ENCODE measurements at regions not wholly inside any gene's neighbourhood (a gene's known extent, or its start where the extent isn't known, plus 50 kb on each side); places are given as distances from the start of the nearest gene placed in this dataset.

DNA sequence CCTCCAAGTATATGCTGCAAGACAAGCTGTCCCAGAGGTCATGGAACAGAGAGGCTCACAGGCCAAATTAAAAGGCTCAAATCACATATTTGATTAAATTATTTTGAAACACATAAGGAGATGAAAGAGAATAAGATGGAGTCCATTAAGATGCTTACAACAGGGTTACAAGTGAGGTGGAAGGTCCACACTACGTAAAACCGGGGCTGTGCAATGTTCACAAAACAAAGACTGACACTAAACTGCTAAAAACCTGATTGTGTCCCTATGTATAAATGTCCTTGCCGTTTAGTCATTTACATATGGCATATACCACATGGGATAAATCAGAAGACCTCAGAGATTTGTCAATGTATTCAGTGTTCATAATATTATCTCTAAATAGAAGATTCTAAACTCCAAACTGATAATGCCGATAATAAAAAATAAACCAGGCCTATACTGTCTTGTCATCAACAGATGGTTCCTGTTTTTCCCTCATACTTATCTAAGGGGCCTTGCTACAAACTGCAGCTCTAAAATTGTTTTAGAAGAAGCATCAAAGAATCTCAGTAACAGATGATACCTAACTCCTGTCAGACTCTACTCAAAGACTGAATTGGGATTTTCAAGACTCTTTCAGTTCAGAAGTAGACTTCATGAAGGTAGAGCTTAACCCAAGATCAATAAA lies 51.8 kb upstream of the RIPOR2 start:
- DNase-seq = no peak

DNA sequence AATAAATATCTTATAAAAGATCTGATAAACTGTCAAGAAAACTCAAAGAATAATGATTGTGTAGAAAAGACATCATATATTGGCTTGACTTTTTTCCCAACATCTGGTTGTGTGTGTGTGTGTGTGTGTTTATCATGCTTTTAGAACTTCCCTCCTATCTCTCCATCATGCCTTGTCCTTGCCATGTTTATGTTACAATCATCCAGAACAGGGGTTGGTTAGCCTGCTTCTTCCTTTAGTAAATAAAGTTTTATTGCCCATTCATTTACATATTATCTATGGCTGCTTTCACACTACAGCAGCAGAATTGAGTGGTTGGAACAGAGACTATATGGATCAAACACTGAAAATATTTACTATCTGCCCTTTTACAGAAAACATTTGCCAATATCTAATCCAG lies 52.8 kb upstream of the RIPOR2 start:
- DNase-seq = no peak

DNA sequence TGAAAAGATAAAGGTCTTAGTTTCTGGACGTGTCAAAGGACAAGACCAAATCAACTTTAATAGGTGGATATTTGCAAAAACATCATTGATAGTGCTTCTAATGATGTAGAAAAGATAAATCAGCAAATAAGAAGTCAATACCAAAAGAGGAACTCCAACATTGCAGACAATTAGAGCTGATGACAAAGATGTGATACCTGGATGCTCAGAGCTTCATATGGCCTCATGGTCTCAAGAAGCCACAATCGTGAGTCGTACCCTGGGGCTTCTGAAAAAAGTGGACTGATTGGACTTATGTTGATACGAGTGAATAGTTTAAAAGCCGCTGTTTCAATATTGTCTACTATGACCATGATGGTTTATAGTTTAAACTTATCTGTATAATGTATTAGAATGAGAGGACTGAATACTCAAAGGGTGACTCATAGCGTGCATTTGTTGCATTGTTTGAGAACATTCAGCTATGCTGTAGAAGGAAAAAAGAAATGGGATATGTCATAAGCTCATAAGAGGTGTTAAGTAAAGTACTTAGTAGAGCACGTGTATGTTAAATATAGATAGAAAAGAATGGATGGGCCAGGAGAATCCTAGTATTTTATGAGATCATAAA lies 54.6 kb upstream of the RIPOR2 start:
- no peak for DNase-seq

DNA sequence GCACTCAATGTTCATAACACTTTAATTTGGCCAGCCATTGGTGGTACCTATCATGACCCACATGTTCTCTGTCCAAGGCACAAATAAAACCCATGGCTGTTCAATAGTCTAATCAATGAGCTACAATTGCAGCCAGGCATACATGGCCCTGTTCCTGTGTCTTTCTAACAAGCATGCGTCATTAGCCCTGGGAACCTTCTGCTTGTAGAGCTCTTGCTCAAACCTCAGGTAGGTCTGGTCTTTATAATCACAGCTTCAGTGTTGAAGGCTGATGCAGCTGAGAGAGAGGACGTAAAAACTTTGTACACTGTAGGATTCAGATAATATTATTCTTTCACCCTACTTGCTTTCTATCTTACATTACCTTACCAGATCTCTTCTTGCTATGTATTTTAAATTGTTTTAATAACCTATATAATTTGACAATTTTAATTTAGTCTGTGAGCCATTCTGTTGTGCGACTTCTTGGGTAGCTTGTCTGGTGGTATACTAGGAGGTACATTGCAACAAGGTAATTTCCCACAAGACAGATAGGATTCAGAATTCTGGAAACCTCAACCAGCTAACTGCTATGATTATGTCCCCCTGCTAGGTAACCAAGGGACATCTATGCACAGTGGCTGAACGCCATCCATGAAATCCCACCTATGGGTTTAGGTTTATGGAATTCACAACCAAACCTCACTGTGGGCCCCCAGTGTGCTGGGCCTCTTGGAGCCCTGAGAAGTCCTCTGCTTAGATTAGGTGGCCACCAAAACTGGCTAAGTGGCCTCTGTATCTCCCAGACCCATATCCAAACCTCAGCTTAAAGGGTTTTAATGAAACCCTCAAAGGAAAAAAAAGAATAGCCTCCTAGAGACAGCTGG lies 55.4 kb upstream of the RIPOR2 start:
- DNase-seq = no peak

DNA sequence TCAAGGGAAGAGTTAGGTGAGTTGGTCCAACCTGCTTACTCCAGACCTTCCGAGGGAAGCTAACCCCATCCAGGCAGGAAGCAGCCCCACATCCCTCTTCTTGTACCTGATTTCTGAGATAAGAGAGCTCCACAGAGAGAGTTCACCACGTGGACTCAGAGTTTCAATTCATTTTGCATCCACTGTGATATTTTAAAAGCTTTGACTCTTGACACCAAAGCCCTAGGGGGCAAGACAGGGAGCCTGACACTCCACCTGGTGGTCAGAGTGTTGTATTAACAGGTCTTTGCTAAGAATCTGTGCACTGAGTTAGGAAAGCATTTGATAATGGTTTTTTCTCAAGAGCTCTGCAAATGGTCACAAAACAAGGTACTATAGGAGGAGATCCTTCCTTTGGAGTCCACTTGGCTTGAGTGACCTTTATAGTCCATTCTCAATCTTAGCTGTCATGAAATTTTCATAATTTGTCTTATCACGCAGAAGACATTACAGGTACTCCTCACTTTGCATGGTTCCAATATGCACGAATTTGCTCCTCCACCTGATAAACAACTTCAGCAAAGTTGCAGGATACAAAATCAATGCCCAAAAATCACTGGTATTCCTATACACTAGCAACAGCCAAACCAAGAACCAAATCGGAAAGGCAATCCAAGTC lies 56.2 kb upstream of the RIPOR2 start:
- no peak for DNase-seq

DNA sequence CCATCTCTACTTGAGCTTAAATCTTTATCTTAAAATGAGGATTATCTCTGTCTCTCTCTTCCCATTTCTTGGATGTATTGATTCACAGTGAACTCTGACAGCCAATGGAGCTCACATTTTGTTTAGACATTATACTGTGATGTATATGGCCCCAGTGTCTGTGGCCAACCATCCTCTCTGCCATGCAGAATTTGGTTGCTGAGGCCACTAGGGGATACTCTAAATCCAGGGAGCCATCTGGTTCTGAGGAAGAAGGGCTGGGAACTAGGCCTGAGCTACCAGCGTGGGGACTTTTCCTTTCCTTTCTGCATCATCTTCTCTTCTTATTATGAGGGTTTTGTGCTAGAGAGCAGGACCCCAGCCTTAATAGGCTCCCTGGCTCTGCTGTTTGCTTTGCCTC lies 59.1 kb upstream of the RIPOR2 start:
- no peak for DNase-seq

DNA sequence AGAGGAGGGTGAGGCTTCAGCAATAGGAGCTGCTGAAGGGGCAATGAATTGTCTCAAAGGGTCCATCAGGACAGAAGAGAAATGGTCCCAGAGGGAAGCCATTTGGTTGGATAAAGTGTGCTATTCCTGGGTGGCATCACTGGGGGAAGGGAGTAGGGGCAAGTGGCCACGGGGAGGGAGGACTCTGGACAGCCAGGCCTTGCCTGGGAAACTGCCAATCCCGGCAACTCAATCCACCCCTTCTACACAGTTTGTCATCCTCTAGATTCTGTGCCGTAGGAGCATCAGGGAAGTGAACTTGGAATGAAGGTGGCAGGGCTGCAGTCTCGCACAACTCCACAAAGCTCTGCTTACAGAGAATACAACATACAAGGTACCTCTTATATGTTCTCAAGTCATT lies 59.5 kb upstream of the RIPOR2 start:
- DNase-seq = no peak

DNA sequence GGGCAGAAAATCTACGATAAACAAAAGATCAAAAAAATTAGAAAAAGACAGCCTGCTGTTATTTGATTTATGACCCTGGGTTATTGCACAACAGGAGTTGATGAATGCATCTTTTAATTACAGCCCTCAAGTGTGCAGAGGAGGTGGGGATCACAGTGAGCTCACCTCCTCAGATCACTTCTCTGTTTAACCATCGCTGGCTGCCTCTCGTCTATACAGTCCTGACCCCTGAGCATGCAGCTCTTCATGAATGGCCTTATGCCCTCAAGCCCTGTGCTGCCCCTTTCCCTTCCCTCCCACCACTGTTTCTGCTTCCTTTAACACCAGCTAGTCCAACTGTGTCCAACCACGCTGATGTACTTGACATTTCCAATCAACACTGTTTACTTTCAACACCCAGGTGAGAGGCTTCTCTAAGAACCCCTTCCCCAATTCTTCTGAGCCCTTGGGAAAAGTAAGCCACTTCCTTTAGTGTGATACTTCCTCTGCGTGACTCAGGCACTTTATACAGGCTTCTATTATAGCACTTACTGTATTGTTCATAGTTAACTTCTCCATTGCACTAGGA lies 60.6 kb upstream of the RIPOR2 start:
- no peak for DNase-seq

DNA sequence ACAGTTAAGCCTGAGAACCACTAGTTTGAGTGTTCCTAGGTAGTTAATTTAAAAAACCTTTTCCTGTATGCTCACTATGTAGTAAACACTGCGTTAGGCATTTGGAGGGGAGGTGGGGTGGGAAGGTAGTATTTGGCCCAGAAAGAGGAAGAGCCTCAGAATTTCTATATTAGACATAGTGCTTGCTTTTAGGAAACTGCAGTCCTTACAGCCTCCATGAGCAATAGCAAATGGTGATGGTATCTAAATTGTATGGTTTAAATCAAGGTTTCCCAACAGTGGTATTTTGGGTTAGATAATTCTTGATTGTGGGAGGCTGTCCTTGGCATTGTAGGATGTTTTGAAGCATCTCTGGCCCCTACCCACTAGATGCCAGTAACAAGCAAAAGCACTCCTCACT lies 61.5 kb upstream of the RIPOR2 start:
- no peak for DNase-seq

DNA sequence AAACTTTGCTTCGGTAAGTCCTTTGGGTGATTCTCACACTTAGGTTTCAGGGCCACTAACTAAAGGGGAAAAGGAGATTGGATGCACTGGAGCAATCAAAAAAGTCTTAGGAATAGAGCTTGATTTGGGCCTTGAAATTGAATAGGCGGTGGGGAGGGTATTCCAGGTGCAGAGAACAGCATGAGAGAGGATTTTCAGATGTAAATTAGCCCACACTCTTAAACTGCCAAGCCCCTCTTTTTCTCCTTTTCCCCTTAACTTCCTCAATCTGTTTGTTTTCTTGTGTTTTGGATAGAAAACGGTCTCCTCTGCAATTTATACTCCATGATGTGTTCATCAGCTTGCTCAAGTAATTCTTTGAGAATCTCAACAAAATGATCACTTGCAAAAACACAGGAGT lies 62.1 kb upstream of the RIPOR2 start:
- no peak for DNase-seq

DNA sequence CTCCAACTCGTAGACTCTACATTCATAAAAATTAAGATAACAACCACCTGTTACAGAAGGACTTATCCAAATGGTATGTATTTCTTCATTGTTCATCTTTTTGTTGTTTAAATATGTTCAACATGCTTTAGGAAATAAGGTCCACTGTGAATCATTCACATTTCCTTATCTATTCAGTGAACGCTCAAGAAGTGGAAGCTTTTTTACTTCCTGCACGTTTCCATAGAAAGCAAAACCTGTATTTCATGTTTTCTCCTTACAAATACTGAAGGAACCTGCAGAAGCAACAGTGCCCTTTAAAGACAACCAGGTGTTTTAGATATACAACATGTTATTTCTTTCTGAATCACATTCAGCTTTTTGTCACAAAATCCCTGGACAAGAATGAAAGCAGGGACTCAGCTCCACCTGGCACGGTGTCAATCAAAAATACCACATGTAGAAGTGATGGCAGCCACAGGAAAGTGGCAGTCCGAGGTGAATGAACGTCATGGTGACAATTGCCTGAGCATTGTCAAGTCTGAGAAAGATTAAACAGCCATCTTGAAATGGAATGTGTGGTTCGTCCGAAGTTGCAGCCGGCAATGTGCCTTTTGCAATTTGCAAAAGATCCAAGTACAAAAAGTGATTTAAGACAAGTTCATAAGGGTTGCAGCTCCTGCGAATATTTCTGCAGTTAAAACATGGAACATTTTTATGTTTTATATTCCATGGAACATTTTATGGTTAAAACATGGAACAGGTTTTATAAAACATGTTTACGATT lies 66.7 kb upstream of the RIPOR2 start:
- DNase-seq = no peak

DNA sequence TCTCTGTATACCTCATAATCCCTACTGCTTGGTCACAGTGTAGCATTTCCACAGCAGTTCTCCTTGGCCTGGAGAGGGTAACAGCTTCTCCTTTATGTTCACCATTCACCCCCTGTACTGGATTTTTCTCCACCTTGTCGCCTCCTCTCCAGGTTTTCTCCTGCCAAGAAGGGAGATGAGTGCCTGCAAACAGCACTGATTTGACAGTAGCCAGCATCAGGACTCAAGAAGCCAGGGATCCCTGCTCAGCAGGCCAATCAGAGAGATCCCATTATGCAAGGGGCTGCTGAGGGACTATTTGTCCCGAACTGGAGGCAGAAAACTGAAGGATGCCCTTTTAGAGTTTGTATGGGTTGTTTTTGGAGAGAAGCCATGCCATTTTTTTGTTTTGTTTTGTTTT lies 68.6 kb upstream of the RIPOR2 start:
- DNase-seq = no peak

DNA sequence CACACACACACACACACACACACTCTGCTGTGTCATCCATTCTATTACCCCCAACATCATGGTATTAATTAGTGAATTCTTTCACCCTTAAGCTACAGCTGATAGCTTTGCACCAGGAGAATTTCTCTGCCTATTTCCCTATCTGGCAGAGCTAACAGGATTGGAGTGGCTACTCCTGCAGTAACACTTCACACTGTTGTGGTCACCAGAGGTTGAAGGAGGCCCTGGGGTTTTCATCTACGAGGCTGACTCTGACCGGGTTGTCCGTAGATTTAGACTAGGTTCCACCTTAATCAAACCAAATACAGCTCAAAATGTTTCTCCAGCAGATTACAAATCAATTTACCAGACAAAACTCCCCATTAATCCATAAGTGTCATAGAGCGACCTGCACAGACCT lies 69.2 kb upstream of the RIPOR2 start:
- no peak for DNase-seq

DNA sequence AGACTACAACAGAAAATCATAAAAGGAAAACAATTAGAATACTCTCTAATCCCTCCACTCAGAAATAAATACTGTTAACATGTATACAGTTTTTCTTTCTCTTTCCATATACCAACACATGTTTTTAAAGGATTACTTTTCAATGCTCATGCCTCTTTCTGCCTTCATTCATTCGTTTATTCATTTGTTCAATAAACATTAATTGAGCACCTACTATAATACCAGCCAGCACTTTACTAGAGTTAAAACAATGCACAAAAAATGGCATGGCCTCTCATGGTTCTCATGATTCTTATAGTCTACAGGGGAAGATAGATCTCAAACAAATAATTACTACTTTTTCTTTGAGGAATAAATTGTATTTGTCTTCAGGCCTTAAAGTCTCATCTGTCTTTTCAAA lies 70.3 kb upstream of the RIPOR2 start:
- DNase-seq = no peak

DNA sequence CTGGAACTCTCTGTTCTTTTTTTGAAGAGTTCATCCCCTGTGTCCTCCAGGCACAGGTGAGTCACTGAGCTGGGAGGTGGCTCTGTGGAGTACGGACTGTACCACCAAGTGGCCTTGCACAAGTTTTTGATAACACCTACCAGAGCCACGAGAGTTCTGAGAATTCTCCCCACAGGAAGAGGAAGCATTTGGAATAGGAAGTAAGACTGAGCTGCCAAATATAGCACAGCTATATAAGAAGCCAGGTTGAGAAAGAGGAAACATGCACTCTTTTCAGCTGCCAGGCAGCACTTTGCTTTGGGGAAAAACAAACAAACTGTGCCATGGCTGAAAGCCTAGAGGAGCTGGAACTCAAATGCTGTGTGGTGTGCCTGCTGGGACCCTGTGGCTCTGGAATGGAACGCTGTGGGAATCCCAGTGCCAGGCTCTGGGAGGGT lies 70.8 kb upstream of the RIPOR2 start:
- DNase-seq = no peak

DNA sequence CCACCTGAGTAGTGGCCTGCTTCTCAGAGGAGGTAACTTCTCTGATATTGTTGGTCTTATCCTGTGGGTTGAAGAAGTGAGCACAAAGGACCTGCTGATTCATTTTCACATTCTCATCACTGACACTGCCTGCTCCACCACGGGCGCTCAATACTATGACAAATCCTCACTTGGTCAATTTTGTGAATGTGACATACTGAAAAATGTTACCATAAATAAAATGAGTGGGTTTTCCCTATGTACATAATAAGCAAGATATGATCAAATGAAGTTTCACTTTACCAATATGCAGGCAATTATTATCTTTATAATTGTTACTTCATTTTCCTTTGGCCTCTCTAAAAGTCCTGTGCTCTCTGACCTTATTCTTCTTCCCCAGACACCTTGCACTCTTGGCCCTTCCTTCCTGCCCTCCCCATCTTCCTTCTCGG lies 71.5 kb upstream of the RIPOR2 start:
- no peak for DNase-seq

DNA sequence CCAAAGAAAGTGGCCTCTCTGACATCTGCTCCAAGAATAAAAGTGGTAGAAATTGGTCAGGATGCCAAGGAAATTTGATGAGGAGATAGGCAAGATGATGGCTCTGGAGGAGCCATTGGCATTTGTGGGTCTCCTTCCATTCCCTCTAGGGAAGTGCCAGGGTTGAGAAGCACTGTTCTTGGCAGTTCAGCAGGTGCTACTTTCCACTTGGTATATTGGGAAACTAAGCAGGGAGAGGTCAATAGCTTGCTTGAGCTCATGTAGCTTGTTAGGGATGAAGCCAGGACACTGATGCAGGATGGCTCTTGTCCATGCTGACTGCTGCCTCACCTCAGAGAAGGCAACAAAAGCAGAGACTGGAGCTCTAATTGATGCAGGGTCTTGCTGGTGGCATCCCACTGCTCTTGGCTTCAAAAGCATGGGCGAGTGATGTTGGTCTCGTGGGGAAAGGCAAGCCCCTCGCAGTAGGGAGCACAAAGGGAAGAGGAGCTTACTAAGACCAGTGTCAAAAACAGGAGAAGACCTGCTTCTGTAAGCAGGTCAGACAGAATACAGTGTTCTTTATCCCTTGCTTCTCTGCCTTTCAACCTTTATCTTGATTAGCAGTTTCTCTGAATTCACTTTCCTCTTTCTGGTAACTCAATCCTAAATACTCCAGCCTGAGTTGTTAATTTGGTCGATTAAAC lies 73.1 kb upstream of the RIPOR2 start:
- DNase-seq = no peak

DNA sequence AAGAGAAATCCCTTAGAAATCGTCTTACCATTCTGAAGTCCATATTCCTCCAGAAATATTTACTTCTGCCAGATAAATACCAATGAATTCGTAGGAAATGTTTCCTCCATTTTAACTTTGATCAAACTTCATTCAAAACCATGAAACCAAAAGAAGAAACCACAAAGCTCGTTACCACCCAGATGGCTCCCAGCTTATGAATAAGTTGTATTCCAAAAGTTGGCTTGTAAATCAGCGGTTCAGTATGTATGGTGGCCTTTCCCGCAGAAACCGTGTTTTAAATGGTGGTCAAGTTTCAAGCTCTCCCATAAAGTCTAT lies 73.6 kb upstream of the RIPOR2 start:
- DNase-seq = no peak

DNA sequence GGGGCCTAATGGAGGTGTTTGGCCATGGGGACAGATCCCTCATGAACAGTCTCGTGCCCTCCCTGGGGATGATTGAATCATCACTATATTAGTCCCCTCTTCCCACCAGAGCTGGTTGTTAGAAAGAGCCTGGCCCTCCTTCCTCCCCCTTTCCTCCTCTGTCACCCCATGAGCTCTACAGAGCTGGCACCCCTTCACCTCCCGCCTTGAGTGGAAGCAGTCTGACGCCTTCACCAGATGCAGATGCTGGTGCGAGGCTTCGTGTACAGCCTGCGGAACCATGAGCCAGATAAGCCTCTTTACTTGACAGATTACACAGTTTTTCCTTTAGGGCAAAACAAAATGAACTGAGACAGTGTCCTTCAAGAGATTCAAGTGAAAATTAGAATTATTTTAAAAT lies 74.4 kb upstream of the RIPOR2 start:
- no peak for DNase-seq

DNA sequence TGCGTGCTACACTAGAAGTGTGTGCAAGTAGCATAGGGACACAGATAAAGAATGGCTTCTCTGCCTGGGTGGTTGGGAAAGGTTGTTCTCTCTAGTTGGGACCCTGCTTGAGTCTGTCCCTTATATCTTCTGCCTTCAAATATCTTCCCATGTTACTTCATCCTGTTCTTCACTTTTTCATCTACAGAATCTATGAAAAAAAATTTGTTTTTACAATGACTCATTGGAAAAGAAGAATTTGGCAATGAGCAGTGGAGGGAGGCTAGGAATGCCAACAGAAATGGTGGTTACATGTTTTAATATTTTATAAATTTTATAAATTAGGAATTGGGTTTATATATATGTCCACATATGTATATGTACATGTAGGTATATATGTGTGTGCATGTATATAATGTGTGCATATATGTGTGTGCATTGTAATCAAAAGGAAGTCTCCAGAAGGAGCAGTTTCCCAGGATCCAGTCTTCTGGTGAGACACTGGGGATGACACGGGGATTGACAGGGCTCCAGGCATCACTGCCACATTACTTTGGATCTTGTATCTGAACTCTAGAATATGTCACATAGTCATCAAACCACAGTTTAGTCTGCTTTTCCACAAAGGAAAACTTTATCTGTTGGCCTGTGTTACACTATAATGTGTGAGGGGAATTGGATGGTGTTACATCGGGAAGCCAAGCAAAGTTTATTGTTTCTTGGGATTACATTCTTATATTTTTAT lies 75.3 kb upstream of the RIPOR2 start:
- no peak for DNase-seq

DNA sequence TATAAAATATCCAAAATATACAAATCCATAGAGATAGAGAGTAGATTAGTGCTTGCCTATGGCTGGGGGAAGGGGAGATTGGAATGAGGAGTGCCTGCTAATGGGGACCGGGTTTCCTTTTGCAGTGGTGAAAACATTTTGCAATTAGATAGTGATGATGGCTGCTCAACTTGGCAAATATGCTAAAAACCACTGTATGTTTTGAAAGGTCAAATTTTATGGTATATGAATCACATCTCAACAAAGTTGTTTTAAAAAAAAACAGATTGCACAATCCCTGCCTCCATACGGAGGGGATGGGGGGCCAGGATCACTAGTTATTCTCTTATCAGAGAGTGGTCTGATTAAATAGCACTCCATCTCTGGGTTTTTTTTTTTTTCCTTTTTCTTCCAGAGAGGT lies 76.9 kb upstream of the RIPOR2 start:
- DNase-seq = no peak
